Erythroblast (primary cell): ENCODE measurements at regions not wholly inside any gene's neighbourhood (a gene's known extent, or its start where the extent isn't known, plus 50 kb on each side); places are given as distances from the start of the nearest gene placed in this dataset.

ENCODE experiments used
- GATA1 ChIP-seq: IDR thresholded peaks from 2 replicates; pipeline ENCODE4 v1.6.1; 2011; ENCODE audit warnings: low read depth, mild to moderate bottlenecking, control low read depth, low read length, moderate library complexity
- POLR2A ChIP-seq: IDR thresholded peaks from 2 replicates; pipeline ENCODE4 v1.6.1; 2011; ENCODE audit warnings: mild to moderate bottlenecking, low read length

GRCh38 chr16:64162613-64163375 lies 959.1 kb downstream of the CDH11 start:
- TF ChIP-seq POLR2A, result no peak
- no peak for TF ChIP-seq GATA1
